Neural cell (in vitro differentiated cells): ENCODE measurements at regions not wholly inside any gene's neighbourhood (a gene's known extent, or its start where the extent isn't known, plus 50 kb on each side); places are given as distances from the start of the nearest gene placed in this dataset.

Experiments
- CTCF ChIP-seq: fragments of 450-650 bp; IDR thresholded peaks from 2 replicates; pipeline ENCODE4 v1.5.1; 2014; ENCODE audit warnings: antibody characterized with exemption, mild to moderate bottlenecking, moderate library complexity; ENCODE audit not compliant: poor library complexity, severe bottlenecking
- EP300 ChIP-seq: fragments of 450-650 bp; conservative IDR thresholded peaks from 2 replicates; pipeline ENCODE4 v1.6.1; 2014; ENCODE audit warnings: antibody characterized with exemption, mild to moderate bottlenecking, moderate library complexity; ENCODE audit not compliant: poor library complexity, severe bottlenecking
- EZH2 ChIP-seq: fragments of 200-600, 300-800 bp; shearing (Covaris generic), sonication (generic); IDR thresholded peaks from 2 replicates; pipeline ENCODE4 v1.6.1; 2014; ENCODE audit warnings: antibody characterized with exemption, low read length, borderline replicate concordance, mild to moderate bottlenecking; ENCODE audit not compliant: insufficient read depth, poor library complexity, severe bottlenecking
- POLR2AphosphoS5 ChIP-seq: IDR thresholded peaks from 2 replicates; pipeline ENCODE4 v1.6.1; 2012
- RAD21 ChIP-seq: fragments of 450-650 bp; conservative IDR thresholded peaks from 2 replicates; pipeline ENCODE4 v1.6.1; 2014; ENCODE audit warnings: antibody characterized with exemption, mild to moderate bottlenecking, moderate library complexity
- REST ChIP-seq: IDR thresholded peaks from 2 replicates; pipeline ENCODE4 v1.6.1; 2012; ENCODE audit warnings: borderline replicate concordance
- SMC3 ChIP-seq: fragments of 450-650 bp; conservative IDR thresholded peaks from 2 replicates; pipeline ENCODE4 v1.6.1; 2014; ENCODE audit warnings: antibody characterized with exemption, mild to moderate bottlenecking, moderate library complexity; ENCODE audit not compliant: poor library complexity
- TAF1 ChIP-seq: IDR thresholded peaks from 2 replicates; pipeline ENCODE4 v1.6.1; 2012; ENCODE audit warnings: low read depth

- TF ChIP-seq CTCF = no peak
- TF ChIP-seq EP300 = no peak
- no peak for TF ChIP-seq POLR2AphosphoS5
- no peak for TF ChIP-seq SMC3
- TF ChIP-seq TAF1 = no peak
- no peak for TF ChIP-seq EZH2
- no peak for TF ChIP-seq RAD21
- TF ChIP-seq REST = no peak
Measured at GRCh38 chr7:66505009-66505408, 123.7 kb upstream of the KCTD7 start.
